NCI-H2227 treated with DMSO at 0.1 percent for 48 hours (cell line): ENCODE measurements at regions not wholly inside any gene's neighbourhood (a gene's known extent, or its start where the extent isn't known, plus 50 kb on each side); places are given as distances from the start of the nearest gene placed in this dataset.

Experiments used
- DNase-seq: peaks from one replicate; lab custom pipeline; 2025; lab: John Stamatoyannopoulos, UW

DNA sequence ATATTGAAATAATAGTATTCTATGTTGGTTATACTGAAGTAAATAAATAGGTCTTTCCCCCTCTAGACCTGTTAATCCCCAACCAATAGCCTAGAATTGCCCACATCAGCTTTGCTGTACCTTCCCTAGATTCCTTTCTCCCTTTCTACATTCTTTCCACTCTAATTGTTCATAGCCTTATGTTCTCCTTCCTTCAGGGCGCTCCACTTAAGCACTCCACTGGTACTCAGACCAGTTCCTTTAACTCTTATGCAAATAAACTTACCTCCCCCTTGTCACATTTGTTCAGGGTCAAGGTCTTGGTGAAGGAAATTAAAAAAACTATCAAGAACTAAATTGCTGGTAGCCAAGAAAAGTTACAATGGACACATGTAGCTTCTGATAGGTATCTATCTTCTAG is 294.8 kb downstream of the UTP18 start:
- no peak for DNase-seq

DNA sequence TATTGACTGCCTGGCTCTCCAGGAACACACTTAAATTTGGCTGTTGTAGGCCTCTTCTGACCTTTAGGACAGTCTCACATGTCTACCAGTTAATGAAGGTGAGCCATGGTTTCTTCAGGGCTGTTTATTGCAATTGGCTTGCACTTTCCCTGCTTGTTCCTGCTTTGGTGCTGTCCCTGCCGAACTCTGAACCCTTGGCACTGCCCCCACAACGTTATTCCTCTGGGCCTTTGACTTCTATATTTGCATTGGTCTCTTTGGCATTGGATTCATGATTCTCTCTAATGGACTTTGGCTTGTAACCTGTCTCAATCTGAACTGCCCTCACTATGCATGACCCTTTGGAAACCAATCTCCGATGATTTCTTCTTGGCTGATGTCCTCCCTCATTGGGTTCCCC is 299.4 kb downstream of the UTP18 start:
- DNase-seq, result no peak

DNA sequence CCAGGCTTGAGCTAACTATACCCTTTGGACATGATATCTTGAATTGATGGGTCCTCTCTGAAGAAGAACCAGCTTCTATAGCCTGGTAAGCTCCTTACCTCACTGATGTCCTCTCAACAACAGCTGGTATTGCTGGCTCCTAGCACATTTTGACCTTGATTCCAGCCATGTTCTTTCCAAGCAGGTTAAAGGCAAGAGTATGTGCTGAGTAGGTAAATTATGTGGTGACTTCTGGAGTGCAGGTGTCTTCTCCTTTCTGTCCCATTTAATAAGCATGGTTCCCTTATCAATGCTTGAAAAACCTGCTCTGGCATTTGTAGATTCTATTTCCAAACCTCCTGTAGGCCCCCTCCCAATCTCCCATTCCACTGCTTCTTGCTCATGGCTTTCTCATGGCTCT is 300.1 kb downstream of the UTP18 start:
- no peak for DNase-seq

DNA sequence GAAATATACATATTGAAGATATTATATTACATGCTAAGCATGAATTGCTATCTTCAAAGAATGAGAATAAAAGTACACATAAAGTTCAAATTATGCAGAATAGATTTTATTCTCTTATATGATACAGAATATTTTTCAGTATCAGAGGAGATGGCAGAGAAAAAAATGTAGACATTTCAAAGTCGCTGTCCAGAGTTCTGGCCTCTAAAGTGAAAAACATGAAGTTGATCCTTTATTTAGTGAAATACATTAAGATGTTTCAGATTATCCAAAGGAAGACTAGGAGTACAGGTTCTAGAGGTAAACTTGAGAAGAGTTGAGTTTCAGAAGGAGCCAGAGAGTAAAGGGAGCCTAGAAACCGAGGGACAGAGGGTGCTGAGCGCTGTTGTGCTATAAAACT is 303.6 kb downstream of the UTP18 start:
- no peak for DNase-seq

DNA sequence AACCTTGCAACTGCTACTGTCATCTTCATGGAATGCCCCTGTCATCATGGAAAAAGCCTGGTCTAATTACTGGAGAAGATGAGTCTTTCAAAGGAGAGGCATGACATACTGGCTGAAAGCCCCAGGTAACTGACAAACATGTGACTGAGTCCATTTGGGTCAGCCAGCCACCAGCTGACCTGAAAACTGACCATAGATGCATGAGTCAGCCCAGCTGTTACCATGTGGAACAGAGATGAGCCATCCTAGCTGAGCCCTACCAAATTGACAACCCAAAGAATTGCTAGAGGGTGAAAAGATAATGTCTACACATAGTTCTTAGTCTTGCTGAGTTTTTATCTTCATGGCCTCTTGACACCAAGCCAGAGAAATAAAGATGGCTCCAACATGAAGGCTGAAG is 311.8 kb downstream of the UTP18 start:
- no peak for DNase-seq
